PC-3 (cell line): ENCODE measurements at regions not wholly inside any gene's neighbourhood (a gene's known extent, or its start where the extent isn't known, plus 50 kb on each side); places are given as distances from the start of the nearest gene placed in this dataset.

ENCODE experiments used
- EZH2 ChIP-seq: fragments of 300-600 bp; sonication (generic); IDR thresholded peaks from one replicate; pipeline ENCODE4 v1.6.1; 2017; ENCODE audit warnings: antibody characterized with exemption, mild to moderate bottlenecking, low read length; ENCODE audit not compliant: unreplicated experiment
- EZH2phosphoT487 ChIP-seq: fragments of 300-600 bp; sonication (generic); IDR thresholded peaks from 2 replicates; pipeline ENCODE4 v1.6.1; 2018; ENCODE audit warnings: mild to moderate bottlenecking, antibody characterized with exemption, low read length, borderline replicate concordance
- TF ChIP-seq, protein P1 (sequence below): fragments of 300-600 bp; sonication (generic); conservative IDR thresholded peaks from 2 replicates; pipeline ENCODE4 v1.5.1; 2017; ENCODE audit warnings: antibody characterized with exemption, low read depth, mild to moderate bottlenecking, low read length

DNA sequence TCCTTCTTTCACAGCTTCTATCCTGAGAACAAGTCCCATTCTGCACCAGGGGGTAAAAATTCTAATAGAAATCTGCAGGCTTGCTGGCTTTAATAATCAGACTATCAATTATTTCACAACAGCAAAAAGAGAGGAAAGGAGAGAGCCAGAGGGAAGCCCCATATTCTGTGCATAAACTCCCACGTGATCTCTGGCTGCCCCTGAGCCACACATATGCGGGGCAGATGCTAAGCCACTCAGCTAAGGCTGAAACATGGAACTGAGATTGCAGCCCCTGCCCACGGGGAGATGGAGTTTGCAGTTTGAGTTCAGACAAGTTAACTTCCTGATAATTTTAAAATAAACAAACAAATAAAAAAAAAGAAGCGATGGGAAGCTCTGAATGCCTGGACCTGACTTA lies 254.4 kb upstream of the CCDC196 start:
- TF ChIP-seq, protein P1, sequence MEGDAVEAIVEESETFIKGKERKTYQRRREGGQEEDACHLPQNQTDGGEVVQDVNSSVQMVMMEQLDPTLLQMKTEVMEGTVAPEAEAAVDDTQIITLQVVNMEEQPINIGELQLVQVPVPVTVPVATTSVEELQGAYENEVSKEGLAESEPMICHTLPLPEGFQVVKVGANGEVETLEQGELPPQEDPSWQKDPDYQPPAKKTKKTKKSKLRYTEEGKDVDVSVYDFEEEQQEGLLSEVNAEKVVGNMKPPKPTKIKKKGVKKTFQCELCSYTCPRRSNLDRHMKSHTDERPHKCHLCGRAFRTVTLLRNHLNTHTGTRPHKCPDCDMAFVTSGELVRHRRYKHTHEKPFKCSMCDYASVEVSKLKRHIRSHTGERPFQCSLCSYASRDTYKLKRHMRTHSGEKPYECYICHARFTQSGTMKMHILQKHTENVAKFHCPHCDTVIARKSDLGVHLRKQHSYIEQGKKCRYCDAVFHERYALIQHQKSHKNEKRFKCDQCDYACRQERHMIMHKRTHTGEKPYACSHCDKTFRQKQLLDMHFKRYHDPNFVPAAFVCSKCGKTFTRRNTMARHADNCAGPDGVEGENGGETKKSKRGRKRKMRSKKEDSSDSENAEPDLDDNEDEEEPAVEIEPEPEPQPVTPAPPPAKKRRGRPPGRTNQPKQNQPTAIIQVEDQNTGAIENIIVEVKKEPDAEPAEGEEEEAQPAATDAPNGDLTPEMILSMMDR: no peak
- TF ChIP-seq EZH2phosphoT487 (no peak), EZH2 (no peak)
